ENCODE measurements at regions not wholly inside any gene's neighbourhood (a gene's known extent, or its start where the extent isn't known, plus 50 kb on each side); places are given as distances from the start of the nearest gene placed in this dataset.

GRCh38 chr9:118129541-118129940 lies 425.3 kb downstream of the TLR4 start:
- no peak for TF ChIP-seq EP300 (IDR thresholded peaks at IDR 0.05; ENCODE audit: borderline replicate concordance in 1 of 2, control insufficient read depth in 1 of 2, low read depth in 2 of 2, low read length in 2 of 2)
- TF ChIP-seq, protein P1, sequence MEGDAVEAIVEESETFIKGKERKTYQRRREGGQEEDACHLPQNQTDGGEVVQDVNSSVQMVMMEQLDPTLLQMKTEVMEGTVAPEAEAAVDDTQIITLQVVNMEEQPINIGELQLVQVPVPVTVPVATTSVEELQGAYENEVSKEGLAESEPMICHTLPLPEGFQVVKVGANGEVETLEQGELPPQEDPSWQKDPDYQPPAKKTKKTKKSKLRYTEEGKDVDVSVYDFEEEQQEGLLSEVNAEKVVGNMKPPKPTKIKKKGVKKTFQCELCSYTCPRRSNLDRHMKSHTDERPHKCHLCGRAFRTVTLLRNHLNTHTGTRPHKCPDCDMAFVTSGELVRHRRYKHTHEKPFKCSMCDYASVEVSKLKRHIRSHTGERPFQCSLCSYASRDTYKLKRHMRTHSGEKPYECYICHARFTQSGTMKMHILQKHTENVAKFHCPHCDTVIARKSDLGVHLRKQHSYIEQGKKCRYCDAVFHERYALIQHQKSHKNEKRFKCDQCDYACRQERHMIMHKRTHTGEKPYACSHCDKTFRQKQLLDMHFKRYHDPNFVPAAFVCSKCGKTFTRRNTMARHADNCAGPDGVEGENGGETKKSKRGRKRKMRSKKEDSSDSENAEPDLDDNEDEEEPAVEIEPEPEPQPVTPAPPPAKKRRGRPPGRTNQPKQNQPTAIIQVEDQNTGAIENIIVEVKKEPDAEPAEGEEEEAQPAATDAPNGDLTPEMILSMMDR (IDR thresholded peaks at IDR 0.05 in 2 of 3, conservative IDR thresholded peaks at IDR 0.05 in 1 of 3; ENCODE audit: control insufficient read depth in 2 of 3, extremely low read depth in 1 of 3, insufficient read depth in 1 of 3, low read depth in 3 of 3, low read length in 3 of 3): no peak
- TF ChIP-seq EGR1 (IDR thresholded peaks at IDR 0.05; ENCODE audit: borderline replicate concordance in 1 of 2, low read depth in 2 of 2, low read length in 2 of 2): no peak
- TF ChIP-seq ZZZ3 (IDR thresholded peaks at IDR 0.05; ENCODE audit: control insufficient read depth, insufficient read length, low read depth): no peak
- no peak for TF ChIP-seq SMAD1 (IDR thresholded peaks at IDR 0.05; ENCODE audit: low read depth, partially characterized antibody)
- no peak for TF ChIP-seq EZH2 (IDR thresholded peaks at IDR 0.05; ENCODE audit: borderline replicate concordance, control insufficient read depth, low read depth, low read length)
- TF ChIP-seq MXI1 (IDR thresholded peaks at IDR 0.05; ENCODE audit: low read depth, low read length): no peak
- TF ChIP-seq JUNB (IDR thresholded peaks at IDR 0.05): no peak
- no peak for TF ChIP-seq TARDBP (IDR thresholded peaks at IDR 0.05; ENCODE audit: borderline replicate concordance)
- no peak for TF ChIP-seq ZBTB4 (CRISPR knock-in tag; IDR thresholded peaks at IDR 0.05)
- TF ChIP-seq CEBPZ (IDR thresholded peaks at IDR 0.05; ENCODE audit: low read depth, low read length): no peak
- no peak for TF ChIP-seq POLR2A (IDR thresholded peaks at IDR 0.05; ENCODE audit: low read depth, low read length)
- TF ChIP-seq NR2F1 (conservative IDR thresholded peaks at IDR 0.05): no peak

Measured in GM12878 (cell line).